Large intestine (tissue), 3 donors: ENCODE measurements at regions not wholly inside any gene's neighbourhood (a gene's known extent, or its start where the extent isn't known, plus 50 kb on each side); places are given as distances from the start of the nearest gene placed in this dataset.

Source experiments
- DNase-seq, 2 donors: peaks; one replicate each; pipeline versions ENCODE4 v3.0.0 to v3.0.0-alpha.2; 2013
- H3K27ac ChIP-seq: one replicate; pipeline ENCODE4 v1.5.1; 2013; ENCODE audit warnings: low read length
- H3K27me3 ChIP-seq: 2 replicates; pipeline ENCODE4 v1.6.1; 2013; ENCODE audit warnings: low read length; ENCODE audit not compliant: control insufficient read depth, insufficient read depth
- H3K36me3 ChIP-seq: 2 replicates; pipeline ENCODE4 v1.6.1; 2013; ENCODE audit warnings: low read length; ENCODE audit not compliant: control insufficient read depth, insufficient read depth
- H3K4me1 ChIP-seq: one replicate; pipeline ENCODE4 v1.6.1; 2013; ENCODE audit warnings: low read length; ENCODE audit not compliant: control insufficient read depth, insufficient read depth
- H3K4me3 ChIP-seq: one replicate; pipeline ENCODE4 v1.5.1; 2013; ENCODE audit warnings: low read length
- H3K9me3 ChIP-seq: one replicate; pipeline ENCODE4 v1.6.1; 2013; ENCODE audit warnings: mild to moderate bottlenecking, low read depth, low read length, moderate library complexity; ENCODE audit not compliant: control insufficient read depth
- whole genome bisulfite sequencing: methylation state at CpG from one replicate; pipeline ENCODE4 v1.1.5; 2013; ENCODE audit warnings: low lambda C conversion rate; ENCODE audit not compliant: insufficient coverage; 5-methylcytosine and 5-hydroxymethylcytosine counted together

DNA sequence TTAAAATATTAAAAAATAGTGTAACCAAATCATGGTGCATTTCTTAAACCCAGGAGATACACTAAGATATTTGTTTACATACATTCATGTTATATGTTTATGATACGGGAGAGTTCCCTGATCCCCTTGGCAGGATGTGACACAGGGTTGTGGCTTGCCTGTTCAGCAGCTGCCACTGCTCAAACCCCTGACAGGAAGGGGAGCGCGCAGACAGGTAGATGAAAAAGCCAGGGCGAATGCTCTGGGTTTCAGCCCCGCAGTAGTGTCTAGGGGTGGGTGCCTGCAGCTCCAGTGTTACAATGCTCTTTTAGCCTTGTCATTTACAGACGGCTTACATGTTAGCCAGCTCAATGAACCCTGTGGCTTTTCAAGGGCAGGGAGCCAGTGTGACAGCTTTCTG, 1343.8 kb upstream of the IGFBP7 start:
- no peaks in the 10 kb centered on the region for H3K27me3 ChIP-seq
- H3K4me1 ChIP-seq, result no peaks in the 10 kb centered on the region
- no peak overlapping the region for H3K4me3 ChIP-seq
- peaks cover 6% of the 10 kb centered on the region for H3K9me3 ChIP-seq
- H3K36me3 ChIP-seq, result no peaks in the 10 kb centered on the region
- no peak for DNase-seq
- WGBS, result no CpG with 5 or more reads among the region's 6 CpGs
- H3K27ac ChIP-seq, result no peak overlapping the region

DNA sequence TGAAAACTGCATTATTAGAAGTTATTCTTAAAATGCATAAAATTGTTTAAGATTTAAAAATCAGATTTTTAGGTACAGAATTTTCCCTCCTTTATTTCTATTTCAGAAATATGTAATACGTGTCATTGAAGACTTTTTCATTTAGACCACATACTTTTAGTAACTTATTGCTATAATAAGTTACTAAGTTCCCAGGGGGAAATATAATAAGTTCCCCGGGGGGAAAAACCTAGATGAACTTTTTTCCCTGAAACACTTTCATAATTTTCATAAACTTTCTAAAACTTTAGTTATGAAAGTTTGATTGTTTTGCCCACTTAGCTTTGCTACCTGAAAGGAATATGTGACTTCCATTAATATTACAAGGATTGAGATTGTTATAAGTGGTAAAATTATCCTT, 1341.5 kb upstream of the IGFBP7 start:
- H3K9me3 ChIP-seq, result peaks cover under 1% of the 10 kb centered on the region
- no peaks in the 10 kb centered on the region for H3K4me1 ChIP-seq
- WGBS, result 73% methylated on average over 2 of the region's 2 CpGs
- H3K27ac ChIP-seq, result no peak overlapping the region
- no peaks in the 10 kb centered on the region for H3K36me3 ChIP-seq
- no peak for DNase-seq
- H3K27me3 ChIP-seq, result no peaks in the 10 kb centered on the region
- H3K4me3 ChIP-seq, result no peak overlapping the region

DNA sequence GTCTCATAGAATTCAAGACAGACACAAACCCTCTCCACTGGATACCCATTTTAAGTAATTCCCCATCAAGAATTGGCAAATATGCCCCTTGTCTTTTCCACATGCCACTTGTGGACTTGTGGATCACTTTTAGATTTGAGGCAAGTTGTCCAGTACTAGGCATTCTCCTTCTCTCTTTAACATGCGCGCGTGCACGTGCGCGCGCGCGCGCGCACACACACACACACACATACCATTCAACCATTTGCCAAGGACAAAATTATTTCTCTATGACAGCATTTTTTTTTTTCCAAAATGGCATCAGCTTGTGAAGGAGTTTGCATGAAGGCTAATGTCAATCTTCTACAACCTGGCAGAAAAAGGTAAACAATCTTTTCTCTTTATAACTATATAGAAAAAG, 1325.7 kb upstream of the IGFBP7 start:
- Histone ChIP-seq H3K9me3 (peaks cover 6% of the 10 kb centered on the region), H3K4me3 (no peak overlapping the region), H3K27ac (no peak overlapping the region), H3K4me1 (no peaks in the 10 kb centered on the region), H3K27me3 (no peaks in the 10 kb centered on the region), H3K36me3 (no peaks in the 10 kb centered on the region)
- peak in 1 of 2 donors; percentile 2 for DNase-seq
- 97% methylated on average over 6 of the region's 11 CpGs for WGBS

DNA sequence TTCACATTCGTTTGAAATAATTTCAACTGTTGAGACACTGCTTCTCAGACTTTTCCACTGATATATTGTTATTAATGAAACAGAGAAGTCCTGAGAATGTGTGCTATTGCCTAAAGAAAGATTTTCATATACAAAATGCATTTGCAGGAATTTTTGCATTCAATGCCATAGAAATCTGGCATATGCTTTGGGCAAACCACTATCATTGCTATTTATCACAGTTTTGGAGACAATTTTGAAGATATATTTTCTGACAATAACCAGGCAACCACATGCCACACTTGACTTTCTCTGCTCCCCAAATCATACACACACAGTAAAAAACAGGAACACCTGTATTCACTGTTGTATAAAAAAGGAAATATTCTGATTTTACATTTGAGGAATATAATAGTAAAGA, 1303.7 kb upstream of the IGFBP7 start:
- no peak overlapping the region for H3K27ac ChIP-seq
- no peaks in the 10 kb centered on the region for H3K9me3 ChIP-seq
- no peaks in the 10 kb centered on the region for H3K4me1 ChIP-seq
- 100% methylated on average over 1 of the region's 1 CpG for WGBS
- no peak for DNase-seq
- H3K27me3 ChIP-seq, result no peaks in the 10 kb centered on the region
- no peak overlapping the region for H3K4me3 ChIP-seq
- no peaks in the 10 kb centered on the region for H3K36me3 ChIP-seq

DNA sequence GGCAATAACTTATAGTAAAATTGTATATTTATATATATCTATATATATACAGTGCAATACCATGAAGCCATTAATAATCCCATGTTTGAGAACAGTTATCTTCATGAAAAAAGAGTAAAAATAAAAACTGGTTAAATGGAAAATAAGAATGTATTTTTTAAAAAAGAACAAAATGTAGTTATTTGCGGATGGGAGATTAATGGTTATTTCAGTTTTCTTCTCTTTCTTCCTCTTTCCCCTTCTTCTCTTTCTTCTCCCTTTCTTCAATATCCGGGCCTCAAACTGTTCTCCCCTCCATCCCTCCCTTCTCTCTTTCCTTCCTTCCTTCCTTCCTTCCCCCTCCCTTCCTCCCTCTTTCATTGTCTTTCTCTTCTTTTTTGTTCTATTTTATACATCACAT, 1301.7 kb upstream of the IGFBP7 start:
- WGBS, result 88% methylated on average over 2 of the region's 2 CpGs
- Histone ChIP-seq H3K4me3 (no peak overlapping the region), H3K4me1 (no peaks in the 10 kb centered on the region)

DNA sequence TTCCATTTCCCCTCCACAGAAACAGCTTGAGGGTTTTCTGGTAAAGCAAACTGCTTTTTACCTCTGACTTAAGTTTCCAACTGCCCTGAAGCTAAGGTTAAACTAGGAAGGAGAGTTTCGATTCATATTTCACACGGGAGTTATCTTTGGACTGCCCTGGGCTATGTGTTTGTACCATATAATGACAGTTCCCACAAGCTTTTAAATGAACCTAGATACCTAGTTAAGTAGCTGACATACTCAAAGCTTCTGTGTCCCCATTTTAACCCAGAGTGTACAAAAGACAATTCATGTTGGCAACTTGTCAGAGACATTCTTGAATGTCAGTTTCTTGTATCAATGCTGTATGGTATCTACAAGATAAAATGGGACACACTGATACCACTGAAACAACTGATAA, 1296.6 kb upstream of the IGFBP7 start:
- no peak for DNase-seq
- Histone ChIP-seq H3K4me1 (no peaks in the 10 kb centered on the region), H3K27ac (no peak overlapping the region), H3K4me3 (no peak overlapping the region), H3K9me3 (no peaks in the 10 kb centered on the region), H3K27me3 (no peaks in the 10 kb centered on the region), H3K36me3 (no peaks in the 10 kb centered on the region)
- WGBS, result no CpG with 5 or more reads among the region's 2 CpGs

More for the DNA sequence above, 1301.7 kb upstream of the IGFBP7 start:
- Histone ChIP-seq H3K27ac (no peak overlapping the region), H3K36me3 (no peaks in the 10 kb centered on the region), H3K27me3 (no peaks in the 10 kb centered on the region), H3K9me3 (no peaks in the 10 kb centered on the region)
- DNase-seq, result no peak

DNA sequence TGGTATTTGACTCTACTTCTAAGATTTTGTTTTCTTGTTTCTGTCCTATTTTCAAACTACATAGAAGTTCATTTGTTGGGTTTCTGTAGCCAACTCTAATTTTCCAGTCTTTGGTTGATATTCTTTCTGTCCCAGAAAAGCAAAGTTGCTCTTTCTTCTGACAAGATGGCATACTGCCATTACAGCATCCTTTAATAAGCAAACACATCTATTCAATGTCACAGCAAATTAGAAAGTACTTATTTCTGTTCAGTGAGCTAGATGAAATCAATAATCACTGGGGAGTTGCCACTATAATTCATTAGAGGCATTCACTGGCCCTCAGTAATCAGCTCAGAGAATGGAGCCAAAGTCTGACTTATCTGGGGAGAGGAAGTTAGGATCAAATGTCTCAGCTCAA, 1258.0 kb upstream of the IGFBP7 start:
- no peaks in the 10 kb centered on the region for H3K27me3 ChIP-seq
- H3K4me1 ChIP-seq, result no peaks in the 10 kb centered on the region
- H3K4me3 ChIP-seq, result no peak overlapping the region
- no peak for DNase-seq
- H3K36me3 ChIP-seq, result no peaks in the 10 kb centered on the region
- H3K9me3 ChIP-seq, result no peaks in the 10 kb centered on the region
- no peak overlapping the region for H3K27ac ChIP-seq

DNA sequence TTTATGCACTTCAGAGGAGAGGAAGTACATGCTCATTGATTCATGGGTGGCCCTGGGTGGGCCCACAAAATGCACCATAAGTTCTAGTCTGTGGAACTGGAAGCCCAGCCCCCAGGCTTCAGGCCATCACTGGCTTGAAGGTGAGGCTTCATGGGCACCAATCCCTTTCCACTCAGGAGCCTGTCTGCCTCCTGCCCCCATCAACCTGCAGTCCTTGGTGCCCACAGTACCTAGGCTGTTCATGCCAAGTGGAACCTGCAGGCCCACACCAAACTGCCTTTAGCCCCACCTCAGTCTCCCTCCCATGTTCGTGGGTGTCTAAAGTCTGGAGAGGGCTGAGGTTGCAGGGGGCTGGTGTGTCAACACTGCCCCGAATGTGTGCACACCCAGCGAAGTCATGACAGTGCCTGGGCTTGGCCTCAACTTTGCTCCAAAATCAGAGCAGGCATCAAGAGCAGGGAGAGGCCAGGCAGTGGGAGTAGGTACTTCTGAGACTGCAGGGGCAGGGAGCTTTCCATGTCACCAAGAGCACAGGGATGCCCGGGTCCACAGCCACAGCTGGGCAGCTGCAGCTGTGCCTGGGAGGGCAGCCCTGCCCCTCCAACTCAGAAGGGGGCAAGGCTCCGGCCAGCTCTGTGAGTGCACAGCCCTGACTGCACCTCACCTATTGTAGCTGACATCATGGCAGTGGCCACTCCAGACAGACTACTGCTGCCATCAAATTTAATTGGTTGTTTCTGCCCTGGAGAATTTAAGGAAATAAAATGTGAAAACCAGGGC, 1250.4 kb upstream of the IGFBP7 start:
- no CpG with 5 or more reads among the region's 5 CpGs for WGBS
- no peaks in the 10 kb centered on the region for H3K36me3 ChIP-seq

DNA sequence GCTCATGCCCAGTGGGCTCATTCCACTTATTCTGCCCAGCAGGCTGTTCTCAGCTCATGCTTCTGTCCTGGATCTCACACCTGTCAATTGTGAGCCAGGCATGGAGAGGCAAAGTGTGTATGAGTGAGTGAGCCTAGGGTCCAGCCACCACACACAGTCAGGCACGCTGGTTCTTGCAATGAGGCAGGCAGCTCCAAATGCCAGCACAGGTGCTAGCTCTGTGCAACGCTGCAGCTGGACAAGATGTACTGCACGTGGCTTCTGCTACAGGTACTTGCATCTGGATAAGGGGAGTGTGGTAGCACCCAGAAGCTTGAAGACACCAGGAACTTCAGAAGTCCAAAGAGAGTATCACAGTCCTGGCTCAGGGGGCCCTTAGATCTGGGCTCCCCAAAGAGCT, 1249.4 kb upstream of the IGFBP7 start:
- no peak for DNase-seq
- no peaks in the 10 kb centered on the region for H3K36me3 ChIP-seq
- no CpG with 5 or more reads among the region's 3 CpGs for WGBS
- no peaks in the 10 kb centered on the region for H3K27me3 ChIP-seq
- H3K9me3 ChIP-seq, result no peaks in the 10 kb centered on the region
- no peak overlapping the region for H3K27ac ChIP-seq
- no peaks in the 10 kb centered on the region for H3K4me1 ChIP-seq
- no peak overlapping the region for H3K4me3 ChIP-seq

More for the DNA sequence above, 1250.4 kb upstream of the IGFBP7 start:
- no peak for DNase-seq
- Histone ChIP-seq H3K4me1 (no peaks in the 10 kb centered on the region), H3K9me3 (no peaks in the 10 kb centered on the region), H3K4me3 (no peak overlapping the region), H3K27me3 (no peaks in the 10 kb centered on the region), H3K27ac (no peak overlapping the region)

DNA sequence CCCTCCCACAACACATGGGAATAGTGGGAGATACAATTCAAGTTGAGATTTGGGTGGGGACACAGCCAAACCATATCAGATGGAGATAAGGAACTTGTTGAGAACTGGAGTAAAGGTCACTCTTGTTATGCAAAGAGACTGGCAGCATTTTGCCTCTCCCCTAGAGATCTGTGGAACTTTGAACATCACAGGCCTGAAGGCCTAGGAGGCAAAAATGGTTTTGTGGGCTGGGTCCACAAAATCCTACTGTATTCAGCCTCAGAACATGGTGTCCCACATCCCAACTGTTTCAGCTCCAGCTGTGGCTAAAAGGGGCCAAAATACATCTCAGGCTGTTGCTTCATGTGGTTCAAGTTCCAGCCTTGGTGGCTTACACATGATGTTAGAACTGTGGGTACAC, 1247.8 kb upstream of the IGFBP7 start:
- Histone ChIP-seq H3K4me1 (no peaks in the 10 kb centered on the region), H3K27me3 (no peaks in the 10 kb centered on the region), H3K27ac (no peak overlapping the region), H3K36me3 (no peaks in the 10 kb centered on the region), H3K4me3 (no peak overlapping the region), H3K9me3 (no peaks in the 10 kb centered on the region)
- DNase-seq, result no peak

DNA sequence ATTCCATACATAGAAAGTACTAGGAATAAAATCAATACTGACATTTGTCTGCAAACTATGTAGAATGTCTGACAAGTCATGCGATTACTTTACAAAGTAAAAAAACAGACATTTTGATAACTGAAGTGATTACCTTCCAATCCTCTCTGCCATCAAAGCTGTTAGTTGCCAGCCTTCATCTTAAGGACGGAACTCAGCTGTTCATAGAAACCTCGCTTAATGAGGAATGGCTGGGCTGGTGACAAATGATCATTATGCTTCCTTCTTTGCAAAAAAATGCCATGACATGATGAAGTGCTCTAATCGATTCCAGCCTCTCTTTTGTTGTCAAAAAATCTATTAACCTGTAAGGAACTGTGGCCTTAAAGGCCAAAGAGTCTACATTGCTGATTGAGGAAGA, 1214.9 kb upstream of the IGFBP7 start:
- Histone ChIP-seq H3K36me3 (no peaks in the 10 kb centered on the region), H3K9me3 (no peaks in the 10 kb centered on the region), H3K4me1 (no peaks in the 10 kb centered on the region), H3K27me3 (no peaks in the 10 kb centered on the region), H3K27ac (no peak overlapping the region), H3K4me3 (no peak overlapping the region)
- WGBS, result 33% methylated on average over 2 of the region's 4 CpGs
- DNase-seq, result no peak
